Activated CD4-positive, CD25-positive, alpha-beta regulatory T cell treated with anti-CD3 and anti-CD28 coated beads, Interleukin-2, amount 50 U/mL, for 24 hours (primary cell): ENCODE measurements at regions not wholly inside any gene's neighbourhood (a gene's known extent, or its start where the extent isn't known, plus 50 kb on each side); places are given as distances from the start of the nearest gene placed in this dataset.
"Not testable (repeated sequence)": the region's sequence is repeated elsewhere in the genome, so short reads cannot be mapped to it uniquely, and the experiment has no call there.

Experiments
- ATAC-seq, 2 donors: fragments of 150-1000 bp; cut with Tn5 transposase; one replicate each; pipeline ENCODE4 v1.10.0; 2021; ENCODE audit warnings: mild to moderate bottlenecking in 1 of 2, moderate library complexity in 1 of 2

- peak in 1 of 2 donors; percentile 55 for ATAC-seq
Observed at GRCh38 chr12:61993734-61994345, 266.4 kb upstream of the USP15 start.

GRCh38 chr12:61996717-61997116 lies 263.5 kb upstream of the USP15 start:
- no peak for ATAC-seq

DNA sequence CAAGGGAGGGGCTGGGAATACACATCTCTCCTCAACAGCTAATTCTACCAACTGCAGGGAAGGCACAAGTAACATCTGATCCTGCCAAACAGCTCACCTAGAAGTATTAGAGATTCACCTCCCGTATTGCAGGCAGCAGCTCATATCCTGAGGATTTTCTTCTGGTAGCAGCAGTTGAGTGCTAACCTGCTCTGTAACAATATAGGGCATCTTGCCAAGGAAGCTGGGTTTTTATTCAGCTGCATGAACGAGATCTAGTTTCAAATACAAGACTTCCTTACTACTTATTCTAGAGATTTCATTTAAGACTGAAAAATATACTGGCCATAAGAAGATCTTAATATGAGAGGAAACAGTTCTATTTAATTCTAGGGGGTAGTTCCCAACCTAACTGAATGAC lies 261.4 kb upstream of the USP15 start:
- ATAC-seq, result no peak

- no peak for ATAC-seq
Observed at GRCh38 chr12:61999311-61999710, 260.9 kb upstream of the USP15 start.

DNA sequence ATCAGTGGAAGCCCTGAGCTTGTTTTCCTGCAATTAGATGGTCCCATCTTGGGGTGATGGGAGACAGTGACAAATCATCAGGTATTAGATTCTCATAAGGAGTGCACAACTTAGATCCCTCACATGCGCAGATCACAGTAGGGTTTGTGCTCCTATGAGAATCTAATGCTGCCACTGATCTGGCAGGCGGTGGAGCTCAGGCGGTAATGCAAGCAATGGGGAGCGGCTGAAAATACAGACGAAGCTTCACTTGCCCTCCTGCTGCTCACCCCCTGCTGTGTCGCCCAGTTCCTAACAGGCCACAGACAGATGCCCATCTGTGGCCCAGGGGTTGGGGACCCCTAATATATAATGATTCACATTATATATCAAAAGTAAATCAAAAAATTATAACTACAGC lies 258.8 kb upstream of the USP15 start:
- ATAC-seq, result no peak

DNA sequence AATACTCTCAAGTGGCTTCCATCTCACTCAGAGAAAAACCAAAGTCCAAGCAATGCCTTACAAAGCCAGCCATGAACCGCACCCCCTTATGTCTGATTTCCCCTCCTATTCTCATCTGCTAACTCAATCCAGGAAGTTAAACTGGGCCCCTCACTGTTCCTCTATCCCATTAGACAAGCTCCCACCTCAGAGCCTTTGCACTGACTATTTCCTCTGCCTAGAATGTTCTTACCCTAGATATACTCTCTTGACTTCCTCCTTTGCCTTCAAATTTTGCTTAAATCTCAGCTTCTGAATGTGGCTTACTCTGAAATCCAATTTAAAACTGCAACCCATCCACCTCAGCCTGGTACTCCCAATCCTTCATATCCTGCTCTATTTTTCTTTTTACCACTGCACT lies 257.0 kb upstream of the USP15 start:
- ATAC-seq, result no peak

DNA sequence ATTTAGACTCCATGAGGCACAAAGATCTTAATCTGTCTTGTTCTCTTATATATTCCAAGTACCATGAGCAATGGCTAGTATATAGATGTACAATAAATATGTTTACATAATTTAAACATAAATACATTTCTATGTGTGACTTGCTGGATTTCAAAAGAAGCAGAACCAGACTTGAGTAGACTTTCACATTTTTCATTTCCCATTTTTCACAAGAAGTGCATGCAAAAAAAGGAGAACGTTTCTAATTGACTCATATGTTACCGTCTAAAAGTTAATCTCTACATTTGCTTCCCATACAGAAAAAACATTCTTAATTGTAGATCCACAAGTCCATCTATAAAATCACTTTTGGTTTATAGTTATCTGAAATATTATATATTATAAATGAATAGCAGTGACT lies 256.5 kb upstream of the USP15 start:
- ATAC-seq, result no peak

- no peak for ATAC-seq
Observed at GRCh38 chr12:62005615-62006014, 254.6 kb upstream of the USP15 start.

DNA sequence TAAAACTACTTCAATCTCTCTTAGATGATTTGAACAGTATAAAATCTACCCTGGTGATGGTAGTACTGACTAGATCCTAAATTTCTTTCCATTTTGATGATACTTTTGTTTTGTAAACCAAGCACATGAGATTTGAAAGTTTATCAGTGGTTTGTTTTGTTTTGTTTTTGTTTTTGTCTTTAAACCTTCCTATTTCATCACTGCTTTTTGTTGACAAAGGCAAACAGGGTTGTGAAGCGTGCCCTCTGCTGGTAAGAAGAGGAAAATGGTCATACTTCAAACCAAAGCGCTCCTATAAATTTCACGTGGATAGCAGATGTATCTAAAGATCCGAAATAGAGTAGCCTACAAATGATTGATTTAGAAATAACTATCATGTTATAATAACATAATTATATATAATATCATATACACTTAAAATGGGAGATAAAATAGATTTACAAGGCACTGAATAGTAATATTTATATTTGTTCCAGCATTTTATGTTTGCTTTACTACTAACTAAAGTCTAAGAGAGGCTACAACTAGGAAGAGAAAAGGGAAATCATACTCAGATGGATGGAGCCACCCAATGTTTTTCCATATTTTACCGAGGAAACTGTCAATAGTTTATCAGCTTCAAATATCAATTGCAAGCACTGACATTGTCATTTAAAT lies 254.0 kb upstream of the USP15 start:
- ATAC-seq, result no peak

GRCh38 chr12:62008703-62009102 lies 251.5 kb upstream of the USP15 start:
- no peak for ATAC-seq

DNA sequence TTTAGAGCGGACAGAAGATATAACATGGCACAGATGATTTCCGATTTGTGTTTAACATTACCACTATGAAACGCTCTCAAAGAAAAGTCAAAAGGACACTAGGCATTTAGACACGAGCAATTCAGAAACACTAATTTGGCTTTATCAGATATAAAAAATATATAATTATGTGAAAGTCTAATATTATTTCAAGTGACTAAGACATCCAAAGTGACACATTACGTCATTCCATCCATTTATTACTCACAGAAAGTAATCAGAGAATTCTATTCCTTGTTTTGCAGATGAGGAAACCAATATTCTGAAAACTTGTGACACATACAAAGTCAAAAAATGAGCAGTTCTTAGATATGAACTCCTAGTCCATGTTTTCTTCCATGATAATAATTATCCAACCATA lies 250.8 kb upstream of the USP15 start:
- no peak for ATAC-seq

GRCh38 chr12:62010331-62010906 lies 249.8 kb upstream of the USP15 start:
- not testable (repeated sequence) for ATAC-seq

- not testable (repeated sequence) for ATAC-seq
Observed at GRCh38 chr12:62010973-62011372, 249.2 kb upstream of the USP15 start.

- ATAC-seq, result no peak
Observed at GRCh38 chr12:62014330-62014729, 245.9 kb upstream of the USP15 start.

- no peak for ATAC-seq
Observed at GRCh38 chr12:62016021-62016420, 244.2 kb upstream of the USP15 start.

DNA sequence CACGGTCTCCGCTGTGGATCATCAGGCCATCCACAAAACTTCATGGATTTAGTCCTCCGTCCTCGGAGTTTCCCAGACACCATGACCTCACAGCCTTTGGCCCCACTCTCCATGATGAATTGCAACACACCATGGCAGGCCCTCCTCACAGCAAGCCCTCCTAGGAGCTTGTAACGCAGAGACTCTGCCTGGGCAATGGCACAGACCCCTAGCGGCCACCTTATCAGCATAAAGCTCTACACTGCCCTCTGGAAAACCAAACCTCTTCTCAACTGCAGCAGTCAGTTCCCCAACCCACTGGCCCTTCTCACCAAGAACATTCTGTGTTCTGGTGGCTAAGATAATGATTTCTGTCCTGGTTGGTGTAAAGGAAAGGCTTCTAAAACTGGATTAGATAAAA lies 238.4 kb upstream of the USP15 start:
- no peak for ATAC-seq

- ATAC-seq, result no peak
Observed at GRCh38 chr12:62028536-62028935, 231.7 kb upstream of the USP15 start.

GRCh38 chr12:62032870-62033269 lies 227.3 kb upstream of the USP15 start:
- ATAC-seq, result no peak

- no peak for ATAC-seq
Observed at GRCh38 chr12:62044450-62045135, 215.6 kb upstream of the USP15 start.

GRCh38 chr12:62045211-62045610 lies 215.0 kb upstream of the USP15 start:
- no peak for ATAC-seq

DNA sequence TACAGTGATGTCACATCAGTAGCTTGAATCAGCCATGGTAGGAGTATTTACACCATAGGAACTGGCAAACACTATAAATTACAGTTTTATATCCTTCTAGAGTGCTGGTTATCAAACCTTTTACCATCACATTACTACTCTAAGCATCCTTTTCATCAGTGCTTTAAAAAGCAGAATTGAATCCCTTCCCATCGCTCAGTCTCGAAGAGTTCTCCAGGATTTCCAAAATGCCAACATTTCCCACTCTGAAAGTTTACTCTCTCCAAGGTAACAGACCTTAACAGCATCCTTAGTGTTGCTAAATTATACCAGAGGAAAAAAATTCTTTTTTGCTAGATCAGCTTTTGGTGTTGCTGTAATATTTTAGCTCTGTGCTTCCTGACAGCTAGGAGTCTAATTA lies 209.4 kb upstream of the USP15 start:
- ATAC-seq, result no peak

GRCh38 chr12:62069976-62070375 lies 190.2 kb upstream of the USP15 start:
- no peak for ATAC-seq

DNA sequence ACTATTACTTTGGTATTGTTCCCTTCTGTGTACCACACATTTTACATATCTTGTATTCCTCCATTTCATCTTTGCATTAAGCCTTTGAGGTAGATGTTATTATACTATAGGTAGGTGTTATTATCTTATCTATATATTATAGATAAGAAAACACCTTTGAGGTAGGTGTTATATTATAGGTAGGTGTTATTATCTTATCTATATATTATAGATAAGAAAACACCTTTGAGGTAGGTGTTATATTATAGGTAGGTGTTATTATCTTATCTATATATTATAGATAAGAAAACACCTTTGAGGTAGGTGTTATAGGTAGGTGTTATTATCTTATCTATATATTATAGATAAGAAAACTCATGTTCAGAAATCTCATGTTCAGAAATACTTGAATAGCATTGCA lies 187.0 kb upstream of the USP15 start:
- ATAC-seq, result not testable (repeated sequence)

GRCh38 chr12:62075870-62076269 lies 184.3 kb upstream of the USP15 start:
- ATAC-seq, result no peak
